Liver (tissue), 8 donors: ENCODE measurements at regions not wholly inside any gene's neighbourhood (a gene's known extent, or its start where the extent isn't known, plus 50 kb on each side); places are given as distances from the start of the nearest gene placed in this dataset.

ENCODE experiments used
- DNase-seq: peaks from one replicate; pipeline ENCODE4 v3.0.0-alpha.2; 2017; ENCODE audit warnings: low spot score
- H3K27ac ChIP-seq, 2 donors: one replicate each; pipeline ENCODE4 v1.7.0; 2013; ENCODE audit warnings: inconsistent platforms in 2 of 2, low read length in 2 of 2, control low read depth in 1 of 2, low read depth in 1 of 2, mild to moderate bottlenecking in 1 of 2
- H3K27me3 ChIP-seq, 4 donors: one replicate each; pipeline versions ENCODE4 v1.6.1 to v1.7.0; 2013; ENCODE audit warnings: low read length in 3 of 4, inconsistent platforms in 1 of 4, mild to moderate bottlenecking in 1 of 4, moderate library complexity in 1 of 4; ENCODE audit not compliant: control insufficient read depth in 4 of 4, insufficient read depth in 4 of 4
- H3K36me3 ChIP-seq, 4 donors: one replicate each; pipeline versions ENCODE4 v1.6.1 to v1.7.0; 2013; ENCODE audit warnings: low read length in 3 of 4, mild to moderate bottlenecking in 3 of 4, low read depth in 1 of 4, moderate library complexity in 1 of 4; ENCODE audit not compliant: control insufficient read depth in 4 of 4, insufficient read depth in 3 of 4
- H3K4me1 ChIP-seq, 4 donors: one replicate each; pipeline versions ENCODE4 v1.6.1 to v1.7.0; 2013; ENCODE audit warnings: low read length in 3 of 4, mild to moderate bottlenecking in 3 of 4, moderate library complexity in 1 of 4; ENCODE audit not compliant: control insufficient read depth in 4 of 4, insufficient read depth in 4 of 4
- H3K4me3 ChIP-seq, 3 donors: one replicate each; pipeline versions ENCODE4 v1.6.1 to v1.7.0; 2013; ENCODE audit warnings: low read length in 3 of 3, control low read depth in 1 of 3, low read depth in 1 of 3, mild to moderate bottlenecking in 1 of 3
- H3K9ac ChIP-seq, 2 donors: one replicate each; pipeline ENCODE4 v1.7.0; 2013; ENCODE audit warnings: low read length in 2 of 2, mild to moderate bottlenecking in 2 of 2, moderate library complexity in 2 of 2, control low read depth in 1 of 2, low read depth in 1 of 2
- H3K9me3 ChIP-seq, 4 donors: one replicate each; pipeline versions ENCODE4 v1.6.1 to v1.7.0; 2013; ENCODE audit warnings: low read length in 3 of 4; ENCODE audit not compliant: control insufficient read depth in 4 of 4
- EGR1 ChIP-seq, 2 donors: IDR thresholded peaks; 2 replicates each; pipeline ENCODE4 v1.6.1; 2016 to 2018; ENCODE audit warnings: antibody characterized with exemption in 2 of 2, low read depth in 2 of 2
- FOXA1 ChIP-seq: IDR thresholded peaks from 2 replicates; pipeline ENCODE4 v1.6.1; 2016; ENCODE audit warnings: antibody characterized with exemption
- FOXA2 ChIP-seq: IDR thresholded peaks from 2 replicates; pipeline ENCODE4 v1.6.1; 2016; ENCODE audit warnings: antibody characterized with exemption
- GABPA ChIP-seq, 2 donors: IDR thresholded peaks in 1 of 2; conservative IDR thresholded peaks in 1 of 2; 2 replicates each; pipeline ENCODE4 v1.6.1; 2016; ENCODE audit warnings: antibody characterized with exemption in 2 of 2, mild to moderate bottlenecking in 1 of 2, moderate library complexity in 1 of 2
- HNF4A ChIP-seq, 2 donors: conservative IDR thresholded peaks; 2 replicates each; pipeline ENCODE4 v1.6.1; 2016; ENCODE audit warnings: antibody characterized with exemption in 2 of 2, mild to moderate bottlenecking in 2 of 2
- HNF4G ChIP-seq: IDR thresholded peaks from 2 replicates; pipeline ENCODE4 v1.6.1; 2016; ENCODE audit warnings: antibody characterized with exemption
- JUND ChIP-seq, 2 donors: IDR thresholded peaks; 2 replicates each; pipeline ENCODE4 v1.6.1; 2016; ENCODE audit warnings: antibody characterized with exemption in 2 of 2
- NR2F2 ChIP-seq: IDR thresholded peaks from 2 replicates; pipeline ENCODE4 v1.6.1; 2016; ENCODE audit warnings: antibody characterized with exemption
- RAD21 ChIP-seq, 2 donors: IDR thresholded peaks; 2 replicates each; pipeline ENCODE4 v1.6.1; 2016; ENCODE audit warnings: antibody characterized with exemption in 2 of 2, mild to moderate bottlenecking in 2 of 2
- RXRA ChIP-seq, 2 donors: IDR thresholded peaks; 2 replicates each; pipeline ENCODE4 v1.6.1; 2017 to 2018; ENCODE audit warnings: antibody characterized with exemption in 2 of 2, mild to moderate bottlenecking in 1 of 2
- SP1 ChIP-seq: IDR thresholded peaks from 2 replicates; pipeline ENCODE4 v1.6.1; 2018; ENCODE audit warnings: antibody characterized with exemption, mild to moderate bottlenecking
- TAF1 ChIP-seq: conservative IDR thresholded peaks from 2 replicates; pipeline ENCODE4 v1.6.1; 2016; ENCODE audit warnings: antibody characterized with exemption, mild to moderate bottlenecking
- YY1 ChIP-seq: IDR thresholded peaks from 2 replicates; pipeline ENCODE4 v1.6.1; 2016; ENCODE audit warnings: antibody characterized with exemption, mild to moderate bottlenecking
- WGBS: extraction: QIAGEN DNeasy Blood & Tissue Kit; methylation state at CpG from one replicate; pipeline ENCODE4 v1.1.7; 2013; 5-methylcytosine and 5-hydroxymethylcytosine counted together
- TF ChIP-seq, protein P1 (sequence below): IDR thresholded peaks from 2 replicates; pipeline ENCODE4 v1.6.1; 2016; ENCODE audit warnings: antibody characterized with exemption, mild to moderate bottlenecking
- TF ChIP-seq, protein P2 (sequence below): IDR thresholded peaks from 2 replicates; pipeline ENCODE4 v1.6.1; 2016; ENCODE audit warnings: antibody characterized with exemption
- TF ChIP-seq, protein P3 (sequence below): fragments of 150-350 bp; IDR thresholded peaks from 2 replicates; pipeline ENCODE4 v1.5.1; 2017; ENCODE audit warnings: improper control_type of control experiment, low read depth, low read length; ENCODE audit not compliant: missing input control
- TF ChIP-seq, protein P4 (sequence below): IDR thresholded peaks from 2 replicates; pipeline ENCODE4 v1.6.1; 2016; ENCODE audit warnings: antibody characterized with exemption
- TF ChIP-seq, protein P5 (sequence below): IDR thresholded peaks from 2 replicates; pipeline ENCODE4 v1.6.1; 2016; ENCODE audit warnings: antibody characterized with exemption
- donor health status: healthy.
- donor health status: healthy.
- donor health status: healthy.
- donor health status: healthy.
- donor health status: healthy.

DNA sequence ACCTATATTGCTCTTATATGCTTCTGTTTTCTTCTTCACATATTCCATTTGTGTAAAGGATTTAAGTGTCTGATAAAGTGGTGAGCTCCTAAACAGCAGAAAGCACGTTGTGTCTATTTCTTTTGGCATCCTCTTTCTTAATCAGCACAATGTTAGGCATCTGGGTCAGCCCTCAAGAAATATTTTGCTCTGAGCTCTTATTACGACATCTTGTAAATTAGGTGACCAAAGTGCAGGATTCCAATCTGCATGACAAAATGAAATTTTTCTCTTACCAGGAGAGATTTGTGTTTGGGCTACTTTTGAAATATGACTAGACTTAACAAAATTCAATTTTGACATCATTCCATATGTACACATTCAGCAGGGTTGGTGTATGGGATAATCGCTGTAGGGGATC is 210.0 kb upstream of the IGFBP7 start:
- H3K9me3 ChIP-seq: no peaks in the 10 kb centered on the region
- H3K4me3 ChIP-seq: no peak overlapping the region
- WGBS: 63% methylated on average over 3 of the region's 3 CpGs
- DNase-seq: no peak
- H3K4me1 ChIP-seq: no peaks in the 10 kb centered on the region
- H3K27me3 ChIP-seq: peaks cover 0 to 2% (median 0%) of the 10 kb centered on the region in 4 donors
- no peak overlapping the region for H3K9ac ChIP-seq
- H3K27ac ChIP-seq: no peak overlapping the region
- H3K36me3 ChIP-seq: no peaks in the 10 kb centered on the region
- TF ChIP-seq, protein P1, sequence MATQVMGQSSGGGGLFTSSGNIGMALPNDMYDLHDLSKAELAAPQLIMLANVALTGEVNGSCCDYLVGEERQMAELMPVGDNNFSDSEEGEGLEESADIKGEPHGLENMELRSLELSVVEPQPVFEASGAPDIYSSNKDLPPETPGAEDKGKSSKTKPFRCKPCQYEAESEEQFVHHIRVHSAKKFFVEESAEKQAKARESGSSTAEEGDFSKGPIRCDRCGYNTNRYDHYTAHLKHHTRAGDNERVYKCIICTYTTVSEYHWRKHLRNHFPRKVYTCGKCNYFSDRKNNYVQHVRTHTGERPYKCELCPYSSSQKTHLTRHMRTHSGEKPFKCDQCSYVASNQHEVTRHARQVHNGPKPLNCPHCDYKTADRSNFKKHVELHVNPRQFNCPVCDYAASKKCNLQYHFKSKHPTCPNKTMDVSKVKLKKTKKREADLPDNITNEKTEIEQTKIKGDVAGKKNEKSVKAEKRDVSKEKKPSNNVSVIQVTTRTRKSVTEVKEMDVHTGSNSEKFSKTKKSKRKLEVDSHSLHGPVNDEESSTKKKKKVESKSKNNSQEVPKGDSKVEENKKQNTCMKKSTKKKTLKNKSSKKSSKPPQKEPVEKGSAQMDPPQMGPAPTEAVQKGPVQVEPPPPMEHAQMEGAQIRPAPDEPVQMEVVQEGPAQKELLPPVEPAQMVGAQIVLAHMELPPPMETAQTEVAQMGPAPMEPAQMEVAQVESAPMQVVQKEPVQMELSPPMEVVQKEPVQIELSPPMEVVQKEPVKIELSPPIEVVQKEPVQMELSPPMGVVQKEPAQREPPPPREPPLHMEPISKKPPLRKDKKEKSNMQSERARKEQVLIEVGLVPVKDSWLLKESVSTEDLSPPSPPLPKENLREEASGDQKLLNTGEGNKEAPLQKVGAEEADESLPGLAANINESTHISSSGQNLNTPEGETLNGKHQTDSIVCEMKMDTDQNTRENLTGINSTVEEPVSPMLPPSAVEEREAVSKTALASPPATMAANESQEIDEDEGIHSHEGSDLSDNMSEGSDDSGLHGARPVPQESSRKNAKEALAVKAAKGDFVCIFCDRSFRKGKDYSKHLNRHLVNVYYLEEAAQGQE: no peak
- no peak for TF ChIP-seq JUND (IDR thresholded peaks at IDR 0.05)
- no peak for TF ChIP-seq GABPA (IDR thresholded peaks at IDR 0.05 in 1 of 2, conservative IDR thresholded peaks at IDR 0.05 in 1 of 2)
- TF ChIP-seq, protein P2, sequence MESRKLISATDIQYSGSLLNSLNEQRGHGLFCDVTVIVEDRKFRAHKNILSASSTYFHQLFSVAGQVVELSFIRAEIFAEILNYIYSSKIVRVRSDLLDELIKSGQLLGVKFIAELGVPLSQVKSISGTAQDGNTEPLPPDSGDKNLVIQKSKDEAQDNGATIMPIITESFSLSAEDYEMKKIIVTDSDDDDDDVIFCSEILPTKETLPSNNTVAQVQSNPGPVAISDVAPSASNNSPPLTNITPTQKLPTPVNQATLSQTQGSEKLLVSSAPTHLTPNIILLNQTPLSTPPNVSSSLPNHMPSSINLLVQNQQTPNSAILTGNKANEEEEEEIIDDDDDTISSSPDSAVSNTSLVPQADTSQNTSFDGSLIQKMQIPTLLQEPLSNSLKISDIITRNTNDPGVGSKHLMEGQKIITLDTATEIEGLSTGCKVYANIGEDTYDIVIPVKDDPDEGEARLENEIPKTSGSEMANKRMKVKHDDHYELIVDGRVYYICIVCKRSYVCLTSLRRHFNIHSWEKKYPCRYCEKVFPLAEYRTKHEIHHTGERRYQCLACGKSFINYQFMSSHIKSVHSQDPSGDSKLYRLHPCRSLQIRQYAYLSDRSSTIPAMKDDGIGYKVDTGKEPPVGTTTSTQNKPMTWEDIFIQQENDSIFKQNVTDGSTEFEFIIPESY: no peak
- no peak for TF ChIP-seq FOXA1

DNA sequence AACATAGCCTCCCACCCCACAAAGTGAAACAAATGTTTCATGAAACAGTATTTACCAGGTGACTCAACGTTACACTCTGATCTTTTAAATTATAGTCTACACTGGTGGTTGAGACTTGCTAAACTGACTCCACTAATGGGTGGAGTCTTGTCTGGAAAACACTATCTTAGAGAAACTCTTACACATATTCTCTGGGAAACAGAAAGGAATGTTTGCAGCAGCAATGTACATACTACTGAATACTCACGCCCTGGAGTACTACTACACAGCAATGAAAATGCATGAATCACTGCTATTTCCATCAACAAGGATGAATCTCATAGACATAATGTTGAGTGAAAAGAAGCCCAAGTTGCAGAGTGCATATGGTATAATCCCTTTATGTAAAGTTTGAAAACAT is 208.5 kb upstream of the IGFBP7 start:
- no peak for DNase-seq
- Histone ChIP-seq H3K9me3 (no peaks in the 10 kb centered on the region), H3K4me3 (no peak overlapping the region), H3K27ac (no peak overlapping the region), H3K4me1 (no peaks in the 10 kb centered on the region), H3K9ac (no peak overlapping the region), H3K36me3 (no peaks in the 10 kb centered on the region), H3K27me3 (peaks cover 0 to 5% (median 0%) of the 10 kb centered on the region in 4 donors)
- no peak for TF ChIP-seq JUND (IDR thresholded peaks at IDR 0.05)
- no peak for TF ChIP-seq EGR1 (IDR thresholded peaks at IDR 0.05; ENCODE audit: low read depth in 2 of 2)
- TF ChIP-seq, protein P3, sequence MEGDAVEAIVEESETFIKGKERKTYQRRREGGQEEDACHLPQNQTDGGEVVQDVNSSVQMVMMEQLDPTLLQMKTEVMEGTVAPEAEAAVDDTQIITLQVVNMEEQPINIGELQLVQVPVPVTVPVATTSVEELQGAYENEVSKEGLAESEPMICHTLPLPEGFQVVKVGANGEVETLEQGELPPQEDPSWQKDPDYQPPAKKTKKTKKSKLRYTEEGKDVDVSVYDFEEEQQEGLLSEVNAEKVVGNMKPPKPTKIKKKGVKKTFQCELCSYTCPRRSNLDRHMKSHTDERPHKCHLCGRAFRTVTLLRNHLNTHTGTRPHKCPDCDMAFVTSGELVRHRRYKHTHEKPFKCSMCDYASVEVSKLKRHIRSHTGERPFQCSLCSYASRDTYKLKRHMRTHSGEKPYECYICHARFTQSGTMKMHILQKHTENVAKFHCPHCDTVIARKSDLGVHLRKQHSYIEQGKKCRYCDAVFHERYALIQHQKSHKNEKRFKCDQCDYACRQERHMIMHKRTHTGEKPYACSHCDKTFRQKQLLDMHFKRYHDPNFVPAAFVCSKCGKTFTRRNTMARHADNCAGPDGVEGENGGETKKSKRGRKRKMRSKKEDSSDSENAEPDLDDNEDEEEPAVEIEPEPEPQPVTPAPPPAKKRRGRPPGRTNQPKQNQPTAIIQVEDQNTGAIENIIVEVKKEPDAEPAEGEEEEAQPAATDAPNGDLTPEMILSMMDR: no peak
- no peak for TF ChIP-seq GABPA (IDR thresholded peaks at IDR 0.05 in 1 of 2, conservative IDR thresholded peaks at IDR 0.05 in 1 of 2)
- TF ChIP-seq RAD21 (IDR thresholded peaks at IDR 0.05): no peak
- TF ChIP-seq TAF1: no peak
- TF ChIP-seq, protein P2: no peak
- TF ChIP-seq HNF4A (conservative IDR thresholded peaks at IDR 0.05): no peak
- no peak for TF ChIP-seq YY1
- TF ChIP-seq, protein P1: no peak
- no peak for TF ChIP-seq RXRA (IDR thresholded peaks at IDR 0.05)
- no peak for TF ChIP-seq NR2F2
- no peak for TF ChIP-seq SP1
- TF ChIP-seq HNF4G: no peak
- TF ChIP-seq, protein P4, sequence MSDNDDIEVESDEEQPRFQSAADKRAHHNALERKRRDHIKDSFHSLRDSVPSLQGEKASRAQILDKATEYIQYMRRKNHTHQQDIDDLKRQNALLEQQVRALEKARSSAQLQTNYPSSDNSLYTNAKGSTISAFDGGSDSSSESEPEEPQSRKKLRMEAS: no peak
- TF ChIP-seq, protein P5, sequence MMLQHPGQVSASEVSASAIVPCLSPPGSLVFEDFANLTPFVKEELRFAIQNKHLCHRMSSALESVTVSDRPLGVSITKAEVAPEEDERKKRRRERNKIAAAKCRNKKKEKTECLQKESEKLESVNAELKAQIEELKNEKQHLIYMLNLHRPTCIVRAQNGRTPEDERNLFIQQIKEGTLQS: no peak
- TF ChIP-seq FOXA1: no peak
- no peak for TF ChIP-seq FOXA2
- WGBS: 72% methylated on average over 2 of the region's 2 CpGs
